ENCODE measurements at regions not wholly inside any gene's neighbourhood (a gene's known extent, or its start where the extent isn't known, plus 50 kb on each side); places are given as distances from the start of the nearest gene placed in this dataset.

- no peaks in the 10 kb centered on the region for H3K36me3 Mint-ChIP-seq (ENCODE audit: low read depth, unreplicated experiment)
- DNase-seq (ENCODE audit: low spot score), result no peak
- H3K27ac Mint-ChIP-seq (ENCODE audit: unreplicated experiment), result no peak overlapping the region
- peaks cover 9% of the 10 kb centered on the region for H3K4me1 Mint-ChIP-seq (ENCODE audit: unreplicated experiment)
- H3K27me3 Mint-ChIP-seq (ENCODE audit: unreplicated experiment), result peaks cover 2% of the 10 kb centered on the region
- TF ChIP-seq CTCF (IDR thresholded peaks at IDR 0.05; ENCODE audit: unreplicated experiment), result no peak
- no peaks in the 10 kb centered on the region for H3K9me3 Mint-ChIP-seq (ENCODE audit: unreplicated experiment)
- H3K4me3 Mint-ChIP-seq (ENCODE audit: unreplicated experiment), result no peak overlapping the region
Observed at GRCh38 chr18:76685860-76686259, 136.5 kb upstream of the ZNF236 start.

DNA sequence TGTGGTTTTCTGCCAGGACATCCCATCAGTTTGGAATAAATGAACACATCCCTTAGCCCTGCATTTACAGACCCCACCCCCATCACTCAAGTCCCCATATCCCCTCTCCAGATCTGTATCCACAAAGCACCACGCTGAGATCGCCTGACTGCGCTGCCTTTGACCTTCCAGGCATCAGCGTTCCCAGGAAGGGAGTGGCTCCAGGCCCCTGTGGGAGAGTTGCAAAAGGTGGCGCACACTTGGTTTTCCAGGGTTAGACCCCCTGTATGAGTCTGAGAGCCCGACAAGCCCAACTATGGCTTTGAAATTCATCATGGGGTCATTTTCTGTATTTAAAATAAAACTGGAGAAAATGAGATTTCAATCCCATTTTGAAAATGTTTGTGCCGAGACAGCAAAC lies 137.0 kb upstream of the ZNF236 start:
- no peak for TF ChIP-seq CTCF (IDR thresholded peaks at IDR 0.05; ENCODE audit: unreplicated experiment)
- no peak overlapping the region for H3K4me3 Mint-ChIP-seq (ENCODE audit: unreplicated experiment)
- H3K27ac Mint-ChIP-seq (ENCODE audit: unreplicated experiment), result no peak overlapping the region
- H3K27me3 Mint-ChIP-seq (ENCODE audit: unreplicated experiment), result peaks cover 2% of the 10 kb centered on the region
- no peaks in the 10 kb centered on the region for H3K36me3 Mint-ChIP-seq (ENCODE audit: low read depth, unreplicated experiment)
- H3K9me3 Mint-ChIP-seq (ENCODE audit: unreplicated experiment), result no peaks in the 10 kb centered on the region
- H3K4me1 Mint-ChIP-seq (ENCODE audit: unreplicated experiment), result peaks cover 13% of the 10 kb centered on the region
- DNase-seq (ENCODE audit: low spot score), result no peak

DNA sequence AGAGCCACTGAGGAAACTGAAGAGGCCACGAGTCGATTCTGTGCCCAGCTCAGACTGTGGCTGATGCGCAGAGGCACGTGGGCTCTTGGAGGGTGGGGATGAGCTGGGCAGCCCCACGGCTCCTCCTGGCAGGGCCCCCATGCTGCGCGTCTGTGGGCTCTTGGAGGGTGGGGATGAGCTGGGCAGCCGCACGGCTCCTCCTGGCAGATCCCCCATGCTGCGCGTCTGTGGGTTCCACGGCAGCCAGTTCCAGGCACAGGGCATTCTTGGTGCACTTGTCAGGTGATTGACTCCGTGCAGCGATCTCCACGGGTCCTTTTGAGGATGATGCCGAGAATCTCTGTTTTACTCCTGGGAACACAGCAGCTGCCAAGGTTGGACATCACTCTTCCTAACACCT lies 138.1 kb upstream of the ZNF236 start:
- Mint-ChIP-seq H3K9me3 (ENCODE audit: unreplicated experiment) (no peaks in the 10 kb centered on the region), H3K27ac (ENCODE audit: unreplicated experiment) (no peak overlapping the region), H3K4me1 (ENCODE audit: unreplicated experiment) (peaks cover 24% of the 10 kb centered on the region), H3K27me3 (ENCODE audit: unreplicated experiment) (peaks cover 2% of the 10 kb centered on the region), H3K36me3 (ENCODE audit: low read depth, unreplicated experiment) (no peaks in the 10 kb centered on the region), H3K4me3 (ENCODE audit: unreplicated experiment) (no peak overlapping the region)
- no peak for TF ChIP-seq CTCF (IDR thresholded peaks at IDR 0.05; ENCODE audit: unreplicated experiment)
- DNase-seq (ENCODE audit: low spot score), result no peak

- Mint-ChIP-seq H3K27me3 (ENCODE audit: unreplicated experiment) (peaks cover 5% of the 10 kb centered on the region), H3K9me3 (ENCODE audit: unreplicated experiment) (no peaks in the 10 kb centered on the region), H3K4me3 (ENCODE audit: unreplicated experiment) (peak overlapping the region; percentile 38), H3K27ac (ENCODE audit: unreplicated experiment) (peak overlapping the region; percentile 94), H3K36me3 (ENCODE audit: low read depth, unreplicated experiment) (no peaks in the 10 kb centered on the region), H3K4me1 (ENCODE audit: unreplicated experiment) (peaks cover 35% of the 10 kb centered on the region)
- no peak for TF ChIP-seq CTCF (IDR thresholded peaks at IDR 0.05; ENCODE audit: unreplicated experiment)
- DNase-seq (ENCODE audit: low spot score), result peak; percentile 48
Observed at GRCh38 chr18:76679945-76680344, 142.4 kb upstream of the ZNF236 start.

DNA sequence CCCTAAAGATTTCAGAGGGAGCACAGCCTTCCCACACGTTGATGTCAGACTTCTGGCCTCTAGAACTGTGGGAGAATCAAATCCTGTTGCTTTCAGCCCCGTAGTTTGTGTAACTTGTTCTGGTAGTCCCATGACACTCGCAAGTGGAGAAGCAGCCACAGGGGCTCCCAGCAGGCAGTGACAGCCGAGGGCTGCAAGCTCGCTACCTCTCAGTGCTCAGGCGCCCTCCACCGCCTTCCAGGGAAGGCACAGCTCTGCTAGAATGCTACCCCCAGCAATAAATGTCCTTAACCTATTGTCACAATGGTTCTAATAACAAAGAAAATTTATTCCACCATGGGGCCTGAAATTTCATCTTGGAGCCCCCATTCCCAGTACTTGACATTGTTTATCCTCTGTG lies 143.1 kb upstream of the ZNF236 start:
- peak overlapping the region; percentile 94 for H3K27ac Mint-ChIP-seq (ENCODE audit: unreplicated experiment)
- H3K4me3 Mint-ChIP-seq (ENCODE audit: unreplicated experiment), result peak overlapping the region; percentile 47
- no peak for TF ChIP-seq CTCF (IDR thresholded peaks at IDR 0.05; ENCODE audit: unreplicated experiment)
- no peak for DNase-seq (ENCODE audit: low spot score)
- H3K36me3 Mint-ChIP-seq (ENCODE audit: low read depth, unreplicated experiment), result no peaks in the 10 kb centered on the region
- H3K9me3 Mint-ChIP-seq (ENCODE audit: unreplicated experiment), result no peaks in the 10 kb centered on the region
- peaks cover 39% of the 10 kb centered on the region for H3K4me1 Mint-ChIP-seq (ENCODE audit: unreplicated experiment)
- H3K27me3 Mint-ChIP-seq (ENCODE audit: unreplicated experiment), result peaks cover 5% of the 10 kb centered on the region

All from endothelial cell (in vitro differentiated cells).